ENCODE measurements at regions not wholly inside any gene's neighbourhood (a gene's known extent, or its start where the extent isn't known, plus 50 kb on each side); places are given as distances from the start of the nearest gene placed in this dataset.

GRCh38 chr18:70380915-70381896 lies 92.4 kb downstream of the SOCS6 start:
- TF ChIP-seq GATA2 (IDR thresholded peaks at IDR 0.05; ENCODE audit: low read depth, low read length): no peak
- no peak for TF ChIP-seq GATA3 (IDR thresholded peaks at IDR 0.05; ENCODE audit: low read depth, low read length)
